ENCODE measurements at regions not wholly inside any gene's neighbourhood (a gene's known extent, or its start where the extent isn't known, plus 50 kb on each side); places are given as distances from the start of the nearest gene placed in this dataset.

- H3K9me3 ChIP-seq (ENCODE audit: control insufficient read depth in 4 of 4, low read length in 3 of 4): no peaks in the 10 kb centered on the region
- H3K4me3 ChIP-seq (ENCODE audit: low read depth in 1 of 3, low read length in 3 of 3): no peak overlapping the region
- no peak for DNase-seq (ENCODE audit: low spot score)
- TF ChIP-seq SP1 (IDR thresholded peaks at IDR 0.05) (no peak), HNF4A (conservative IDR thresholded peaks at IDR 0.05) (no peak), GABPA (IDR thresholded peaks at IDR 0.05 in 1 of 2, conservative IDR thresholded peaks at IDR 0.05 in 1 of 2) (no peak), HNF4G (IDR thresholded peaks at IDR 0.05) (no peak), FOXA1 (IDR thresholded peaks at IDR 0.05) (no peak), RXRA (IDR thresholded peaks at IDR 0.05) (no peak), CTCF (IDR thresholded peaks at IDR 0.05; ENCODE audit: low read depth, low read length, missing input control) (no peak), YY1 (IDR thresholded peaks at IDR 0.05) (no peak), FOXA2 (IDR thresholded peaks at IDR 0.05) (no peak), JUND (IDR thresholded peaks at IDR 0.05) (no peak), TAF1 (conservative IDR thresholded peaks at IDR 0.05) (no peak), REST (IDR thresholded peaks at IDR 0.05) (no peak), NR2F2 (IDR thresholded peaks at IDR 0.05) (no peak), ATF3 (IDR thresholded peaks at IDR 0.05) (no peak), MAX (IDR thresholded peaks at IDR 0.05) (no peak), RAD21 (IDR thresholded peaks at IDR 0.05) (no peak), EGR1 (IDR thresholded peaks at IDR 0.05; ENCODE audit: low read depth in 2 of 2) (no peak), ZBTB33 (IDR thresholded peaks at IDR 0.05) (no peak)
- H3K36me3 ChIP-seq (ENCODE audit: control insufficient read depth in 4 of 4, insufficient read depth in 3 of 4, low read depth in 1 of 4, low read length in 3 of 4): no peaks in the 10 kb centered on the region
- 67% methylated on average over 2 of the region's 2 CpGs for WGBS
- no peak overlapping the region for H3K27ac ChIP-seq (ENCODE audit: low read depth in 1 of 2, low read length in 2 of 2)
- H3K9ac ChIP-seq (ENCODE audit: low read depth in 1 of 2, low read length in 2 of 2): no peak overlapping the region
- no peaks in the 10 kb centered on the region for H3K4me1 ChIP-seq (ENCODE audit: control insufficient read depth in 4 of 4, insufficient read depth in 4 of 4, low read length in 3 of 4)
- no peaks in the 10 kb centered on the region for H3K27me3 ChIP-seq (ENCODE audit: control insufficient read depth in 4 of 4, insufficient read depth in 4 of 4, low read length in 3 of 4)
Measured at GRCh38 chr1:189936861-189937260, 540.8 kb downstream of the BRINP3 start.

All from liver (tissue), 8 donors.